HG03442 (cell line): ENCODE measurements at regions not wholly inside any gene's neighbourhood (a gene's known extent, or its start where the extent isn't known, plus 50 kb on each side); places are given as distances from the start of the nearest gene placed in this dataset.
"Not testable (repeated sequence)": the region's sequence is repeated elsewhere in the genome, so short reads cannot be mapped to it uniquely, and the experiment has no call there.

Experiments used
- ATAC-seq: cut with Tn5 transposase; IDR thresholded peaks from one replicate; pipeline ENCODE4 v1.9.1; 2021; ENCODE audit warnings: mild to moderate bottlenecking, moderate library complexity; ENCODE audit not compliant: unreplicated experiment

DNA sequence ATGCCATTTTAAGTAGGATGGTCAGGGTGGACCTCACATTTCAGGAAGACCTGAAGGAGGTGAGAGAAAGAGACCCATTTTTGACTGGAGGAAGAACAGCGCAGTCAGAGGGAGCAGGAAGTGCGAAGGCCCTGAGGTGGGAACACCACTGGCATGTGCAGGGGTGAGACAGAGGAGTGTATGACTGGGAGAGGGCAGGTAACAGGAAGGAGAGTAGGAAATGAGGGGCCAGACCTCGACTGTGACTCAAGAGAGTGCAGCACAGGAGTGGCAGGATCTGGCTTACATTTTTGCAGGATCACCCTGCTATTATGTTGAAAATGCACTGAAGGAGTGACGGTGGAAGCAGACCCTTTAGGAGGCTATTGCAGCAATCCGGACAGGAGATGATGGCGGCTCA is 117.7 kb upstream of the CDYL start:
- ATAC-seq, result no peak

DNA sequence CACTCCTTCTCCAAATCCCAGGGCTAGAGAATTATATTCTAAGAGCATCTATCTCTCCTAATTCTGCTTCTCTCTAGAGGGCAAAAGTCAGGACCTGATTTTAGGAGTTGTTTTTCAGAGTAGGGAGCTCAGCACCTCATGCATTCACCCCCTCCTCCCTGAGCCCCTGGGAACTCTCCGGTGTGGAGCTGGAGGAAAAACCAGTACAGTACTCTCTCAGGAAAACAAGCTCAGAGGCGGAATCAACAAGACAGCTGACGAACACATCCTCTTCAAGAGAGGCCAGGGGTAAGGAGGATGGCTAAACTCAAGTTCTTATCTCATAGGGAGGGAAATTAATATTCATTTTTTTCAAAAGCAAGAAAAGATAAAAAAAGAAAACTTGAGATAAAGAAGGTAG is 120.1 kb upstream of the CDYL start:
- no peak for ATAC-seq

DNA sequence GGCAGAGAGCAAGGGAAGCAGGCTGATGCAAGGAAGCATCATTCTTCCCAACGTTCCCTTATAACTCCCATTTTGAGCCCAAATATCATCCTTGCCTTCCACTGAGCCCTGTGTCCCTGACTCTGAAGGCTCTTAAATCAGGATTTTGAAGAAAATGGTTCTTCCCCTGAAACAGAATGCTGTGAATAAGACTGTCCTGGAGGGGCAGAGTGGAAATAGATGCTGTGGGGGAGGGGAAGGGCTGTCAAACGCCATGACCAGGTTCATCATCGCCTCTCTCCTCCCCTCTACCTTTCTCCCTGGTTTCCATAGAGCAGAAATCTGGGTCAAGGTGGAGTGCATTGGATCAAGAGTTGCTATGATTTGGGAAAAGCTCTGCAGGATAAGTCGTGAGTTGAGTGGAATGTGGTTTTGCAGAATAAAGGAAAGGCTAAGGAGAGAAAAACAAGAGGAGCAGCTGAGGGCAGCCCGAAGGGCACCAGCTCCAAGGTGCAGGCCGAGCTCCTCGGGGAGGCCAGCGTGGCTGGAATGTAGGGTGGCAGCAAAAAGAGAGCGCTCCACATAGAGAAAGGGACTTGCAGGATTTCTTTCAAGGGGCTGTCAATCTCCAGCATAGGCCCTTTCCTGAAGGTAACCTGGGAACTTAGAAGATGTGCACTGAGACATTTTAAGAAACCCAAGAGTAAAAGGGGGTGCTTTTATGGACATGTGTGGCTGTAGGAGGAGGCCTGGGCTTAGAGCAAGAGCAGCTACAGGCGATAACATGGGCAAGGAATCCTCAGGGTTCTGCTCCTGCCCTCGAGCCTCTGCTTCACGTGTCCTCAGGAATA is 120.8 kb upstream of the CDYL start:
- no peak for ATAC-seq

DNA sequence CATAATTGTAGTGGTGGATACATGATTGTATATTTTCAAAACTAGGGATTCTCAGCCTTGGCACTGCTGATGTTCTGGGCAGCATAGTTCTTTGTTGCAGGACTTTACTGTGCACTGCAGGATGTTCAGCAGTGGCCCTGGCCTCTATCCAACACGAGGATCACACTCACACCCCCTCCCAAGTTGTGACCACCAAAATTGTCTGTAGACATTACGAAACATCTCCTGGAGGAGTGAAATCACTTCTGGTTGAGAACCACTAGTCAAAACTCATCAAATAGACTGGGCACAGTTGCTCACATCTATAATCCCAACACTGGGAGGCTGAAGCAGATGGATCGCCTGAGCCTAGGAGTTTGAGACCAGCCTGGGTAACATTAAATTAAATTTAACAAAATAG is 123.1 kb upstream of the CDYL start:
- no peak for ATAC-seq

DNA sequence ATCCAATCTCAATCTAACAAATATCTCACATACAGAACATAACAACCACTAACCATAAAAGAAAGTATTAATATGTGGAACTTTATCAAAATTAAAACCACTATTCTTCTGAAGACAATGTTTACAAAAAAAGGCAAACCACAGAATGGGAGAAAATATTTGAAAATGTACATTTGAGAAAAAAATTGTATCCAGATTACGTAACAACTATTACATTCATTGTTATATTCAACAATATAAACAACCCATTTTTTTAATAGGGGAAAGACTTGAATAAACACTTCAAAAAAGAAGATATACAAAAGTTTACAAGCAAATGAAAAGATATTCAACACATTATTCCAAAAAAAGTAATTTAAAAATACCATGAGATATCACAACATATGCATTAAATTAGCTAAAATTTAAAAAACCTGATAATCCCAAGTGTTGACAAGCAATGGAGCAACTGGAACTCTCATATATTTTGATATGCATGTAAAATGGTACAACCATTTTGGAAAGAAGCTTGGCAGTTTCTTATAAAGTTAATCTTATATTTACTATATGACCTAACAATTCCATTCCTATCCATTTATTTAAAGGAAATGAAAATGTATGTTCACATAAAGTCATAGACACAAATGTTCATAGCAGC is 124.3 kb upstream of the CDYL start:
- no peak for ATAC-seq

DNA sequence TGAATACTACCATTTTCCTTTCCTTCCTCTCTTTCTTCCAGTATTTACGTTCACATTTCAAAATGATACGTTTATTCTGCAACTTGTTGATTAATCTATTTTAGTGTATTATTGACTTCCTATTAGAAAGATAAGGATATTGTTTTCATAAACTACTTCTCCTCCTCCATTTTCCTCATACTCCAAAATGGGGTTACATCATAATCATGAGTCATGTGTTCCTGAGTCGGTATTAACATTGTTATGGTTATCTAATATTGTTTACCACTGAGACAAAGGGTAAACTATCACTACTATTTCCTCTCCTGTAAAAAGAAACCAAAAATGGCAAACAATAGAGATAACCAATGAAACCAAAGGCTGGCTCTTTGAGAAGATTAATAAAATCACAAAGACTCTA is 126.5 kb upstream of the CDYL start:
- no peak for ATAC-seq

DNA sequence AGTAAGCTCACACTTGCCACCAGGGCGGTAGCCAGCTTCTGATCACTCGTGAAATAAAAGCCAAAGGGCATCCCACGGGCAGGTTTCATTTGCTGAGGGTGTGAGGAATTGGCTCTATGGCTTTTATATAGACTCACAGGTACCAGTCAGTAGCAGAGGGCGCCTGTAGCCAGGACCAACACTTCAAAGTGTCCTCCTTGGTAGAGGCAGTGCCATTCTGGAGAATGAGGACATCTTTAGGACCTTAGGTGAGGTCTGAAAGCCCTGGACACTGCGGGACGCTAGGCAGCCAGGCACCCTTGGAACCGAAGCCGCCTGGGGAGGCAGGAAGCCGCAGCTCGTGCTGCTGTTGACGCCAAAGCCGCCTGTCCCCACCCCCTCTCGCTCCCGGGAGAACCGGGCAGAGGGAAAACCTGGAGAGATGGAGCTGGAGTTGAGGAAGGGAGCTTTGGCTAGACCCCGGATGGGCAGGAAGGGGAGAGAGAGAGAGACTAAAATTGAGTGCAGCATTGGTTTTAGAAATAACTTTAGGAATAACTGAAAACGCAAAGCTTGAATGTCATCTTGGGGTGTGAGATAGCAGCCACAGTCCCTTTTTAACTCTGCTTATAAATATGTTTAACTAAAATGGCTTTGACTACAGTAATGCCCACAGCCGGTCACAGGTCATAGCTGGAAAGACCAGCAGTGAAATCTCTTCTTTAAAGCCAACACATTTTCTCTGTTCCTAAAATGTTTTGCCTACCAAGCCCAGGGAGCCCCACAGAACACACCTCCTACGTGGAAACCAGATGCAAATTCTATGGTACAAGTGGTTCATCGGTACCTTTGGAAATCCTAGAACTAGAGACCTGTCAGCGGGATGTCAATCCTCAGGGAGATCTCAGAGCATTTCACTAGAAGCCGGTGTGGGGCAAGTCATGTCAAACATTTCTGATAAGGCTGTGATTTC is 128.5 kb upstream of the CDYL start:
- no peak for ATAC-seq

DNA sequence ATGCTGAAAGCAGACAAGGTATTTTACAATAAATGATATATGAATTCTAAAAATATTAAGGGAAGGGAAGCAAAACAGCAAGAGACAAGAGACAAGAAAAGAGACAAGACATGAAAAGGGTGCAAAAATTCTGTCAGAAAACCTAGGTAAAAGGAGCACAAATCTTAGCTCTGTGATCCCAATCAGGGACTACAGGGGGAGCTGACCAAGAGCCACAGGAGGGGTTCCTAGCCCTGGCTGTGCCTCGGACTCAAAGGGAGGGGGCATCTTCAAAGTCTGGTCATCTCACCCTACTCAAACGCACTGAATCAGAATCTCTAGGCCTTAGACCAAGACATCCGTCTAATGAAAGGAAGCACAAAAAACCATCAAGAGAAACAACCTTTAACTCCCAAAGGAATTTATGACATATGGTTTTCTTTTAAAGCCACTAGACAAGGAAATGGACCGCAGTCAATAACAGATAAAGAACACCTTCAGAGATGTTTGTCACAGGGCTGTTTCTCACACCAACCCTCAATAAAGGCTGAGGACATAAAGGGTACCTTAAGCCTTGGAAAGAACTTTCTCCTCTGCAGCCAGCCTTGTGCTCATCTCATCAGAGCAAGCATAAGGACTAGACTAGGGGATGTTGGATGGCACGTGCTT is 130.4 kb upstream of the CDYL start:
- no peak for ATAC-seq

DNA sequence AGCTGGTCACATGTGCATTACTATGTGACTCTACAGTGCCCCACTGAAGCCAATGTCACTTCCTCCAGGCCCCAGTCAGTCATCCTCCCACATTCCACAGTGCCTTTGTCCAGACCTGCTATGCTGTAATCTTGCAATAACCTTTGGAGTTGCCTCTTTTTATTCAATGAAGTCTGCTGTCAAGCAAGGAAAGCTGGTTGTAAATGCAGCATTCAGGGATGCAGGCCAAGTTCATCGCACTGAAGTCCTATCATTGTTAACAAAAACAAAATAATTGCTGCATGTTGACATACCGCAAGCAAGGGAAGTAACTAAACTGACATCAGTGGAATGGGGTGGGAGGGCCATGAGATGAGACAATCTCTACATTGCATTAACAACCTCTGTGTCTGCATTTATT is 131.2 kb upstream of the CDYL start:
- no peak for ATAC-seq

DNA sequence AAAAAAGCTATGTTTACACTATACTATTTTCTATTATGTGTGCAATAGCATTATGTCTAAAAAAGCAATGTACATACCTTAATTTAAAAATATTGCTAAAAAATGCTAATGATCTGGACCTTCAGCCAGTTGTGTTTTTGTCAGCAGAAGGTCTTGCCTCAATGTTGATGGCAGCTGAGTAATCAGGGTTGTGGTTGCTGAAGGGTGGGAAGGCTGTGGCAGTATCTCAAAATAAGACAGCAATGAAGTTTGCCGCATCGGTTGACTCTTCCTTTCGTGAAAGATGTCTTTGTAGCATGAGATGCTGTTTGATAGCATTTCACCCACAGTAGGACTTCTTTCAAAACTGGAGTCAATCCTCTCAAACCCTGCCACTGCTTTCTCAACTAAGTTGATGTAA is 134.7 kb upstream of the CDYL start:
- no peak for ATAC-seq

DNA sequence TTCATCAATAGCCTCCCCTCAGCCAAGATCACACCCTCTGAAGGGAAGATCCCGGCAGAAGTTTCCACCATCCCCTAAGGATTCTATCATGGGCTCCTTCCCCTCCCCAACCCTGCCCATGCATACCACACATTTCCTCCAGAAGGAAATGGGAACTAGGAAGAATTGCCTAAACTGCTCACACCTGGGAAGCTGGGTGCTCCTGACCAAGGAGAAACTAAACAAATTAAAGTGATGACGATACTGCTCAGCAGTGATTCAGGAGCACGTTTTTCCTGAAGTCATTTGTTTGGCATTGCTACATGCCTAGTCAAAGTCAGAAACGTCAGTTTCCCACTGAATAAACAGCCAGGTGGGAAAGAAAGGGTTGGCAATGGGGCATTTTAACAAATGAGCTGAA is 136.1 kb upstream of the CDYL start:
- ATAC-seq, result no peak

DNA sequence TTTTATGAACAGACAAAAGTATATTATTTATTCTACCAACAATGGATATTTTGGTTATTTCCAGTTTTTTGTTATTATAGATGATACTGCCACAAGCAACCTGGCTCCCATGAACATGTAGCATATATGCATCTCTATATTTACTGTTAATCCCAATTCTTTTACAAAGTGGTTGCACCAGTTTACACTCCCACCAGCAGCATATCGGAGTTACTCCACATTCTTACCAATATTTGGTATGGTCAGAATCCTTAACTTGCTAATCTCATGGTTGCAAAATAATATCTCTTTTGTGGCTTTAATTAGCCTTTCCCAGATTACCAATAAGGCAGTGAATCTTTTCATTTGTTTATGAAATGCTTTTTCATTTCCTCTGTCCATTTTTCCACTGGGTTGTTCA is 137.6 kb upstream of the CDYL start:
- ATAC-seq, result no peak

DNA sequence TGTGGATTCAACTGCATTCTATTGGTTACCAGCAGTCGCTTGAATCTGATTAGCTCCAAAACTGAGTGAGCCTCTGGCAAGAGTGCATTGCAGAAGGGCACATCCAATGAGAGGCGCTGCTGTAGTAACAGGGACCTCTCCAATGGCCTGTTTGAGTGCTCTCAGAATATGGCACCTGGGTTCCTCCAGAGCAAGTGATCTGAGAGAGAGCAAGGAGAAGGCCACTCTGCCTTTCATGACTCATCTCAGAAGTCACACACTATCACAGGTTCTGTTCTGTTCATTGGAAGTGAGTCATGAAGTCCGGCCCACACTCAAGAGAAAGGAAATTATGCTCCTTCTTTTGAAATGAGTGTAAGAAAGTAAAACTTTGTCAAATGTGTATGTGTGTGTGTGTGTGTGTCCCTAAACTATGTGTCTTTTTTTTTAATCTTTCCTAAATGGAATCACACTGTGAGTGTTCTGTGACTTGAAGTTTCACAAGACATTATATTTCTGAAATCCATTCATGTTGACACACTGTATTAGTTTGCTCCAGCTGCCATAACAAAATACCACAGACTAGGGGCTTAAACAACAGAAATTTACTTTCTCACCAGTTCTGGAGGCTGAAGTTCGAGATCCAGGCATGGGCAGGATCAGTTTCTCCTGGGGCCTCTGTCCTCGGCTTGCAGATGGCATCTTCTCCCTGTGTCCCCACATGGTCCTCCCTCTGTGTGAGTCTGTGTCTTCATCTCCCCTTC is 138.3 kb upstream of the CDYL start:
- peak; percentile 97 for ATAC-seq

DNA sequence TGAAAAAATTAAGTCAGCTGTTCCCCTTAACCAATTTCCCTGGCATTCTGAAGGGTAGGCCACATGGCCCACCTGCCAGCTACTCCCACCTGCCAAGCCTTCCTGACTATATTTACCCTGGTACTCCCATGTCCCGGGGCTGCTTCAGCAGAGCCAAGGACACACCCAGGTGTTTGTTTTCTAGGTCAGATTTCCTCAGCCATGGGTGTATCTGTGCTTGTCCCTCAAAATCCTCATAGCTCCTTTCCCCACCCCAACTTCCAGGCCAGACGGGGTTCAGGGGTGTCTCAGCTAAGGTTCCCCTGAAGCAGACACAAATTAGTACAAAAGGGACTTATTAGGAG is 139.4 kb upstream of the CDYL start:
- ATAC-seq, result no peak

DNA sequence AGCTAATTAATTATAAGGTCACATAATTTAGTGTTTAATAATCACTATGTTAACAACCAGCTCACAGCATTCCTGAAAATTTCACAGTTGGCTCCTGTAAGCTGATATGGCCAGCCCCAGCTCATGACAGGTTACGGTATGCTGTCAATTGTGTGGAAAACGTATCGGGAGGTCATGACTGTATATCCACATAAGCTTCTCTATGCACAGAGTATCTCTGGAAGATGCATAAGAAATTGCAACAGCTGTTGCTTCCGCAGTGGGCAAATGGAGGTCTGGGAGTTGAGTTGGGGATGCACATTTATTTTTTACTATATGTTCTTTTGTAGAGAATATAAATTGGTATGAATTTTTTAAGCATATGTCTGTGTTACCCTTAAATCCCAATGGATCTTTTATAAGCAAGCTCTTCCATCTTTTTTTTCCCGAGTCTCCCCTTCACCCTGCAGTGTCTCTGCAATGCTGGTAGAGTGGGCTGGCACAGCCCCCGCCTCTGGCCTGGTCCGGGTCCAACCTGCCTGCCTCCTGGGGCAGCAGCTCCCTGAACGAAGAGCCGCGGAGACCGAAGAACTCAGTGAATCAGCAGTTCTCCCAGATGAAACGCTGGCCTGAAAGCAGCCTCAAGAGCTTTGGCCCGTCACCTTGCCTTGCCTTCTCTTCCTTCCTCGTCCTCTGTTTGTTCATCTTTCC is 139.9 kb upstream of the CDYL start:
- ATAC-seq, result no peak

DNA sequence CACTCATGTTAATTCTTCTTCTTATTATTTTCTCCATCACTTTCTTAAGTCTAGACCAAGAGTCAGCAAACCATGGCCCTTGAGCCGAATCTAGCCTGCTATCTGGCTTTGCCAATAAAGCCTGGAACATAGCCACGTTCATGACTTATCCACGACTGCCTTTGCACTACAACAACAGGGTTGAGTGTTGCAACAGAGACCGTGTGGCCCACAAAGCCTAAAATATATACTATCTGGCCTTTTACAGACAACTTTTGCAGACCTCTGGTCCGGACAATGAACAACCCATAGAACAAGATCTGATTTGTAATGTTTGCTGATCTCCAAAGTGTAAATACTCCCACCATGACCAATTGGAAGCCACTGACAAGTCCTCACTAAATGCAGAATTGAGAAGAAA is 140.5 kb upstream of the CDYL start:
- ATAC-seq, result no peak

DNA sequence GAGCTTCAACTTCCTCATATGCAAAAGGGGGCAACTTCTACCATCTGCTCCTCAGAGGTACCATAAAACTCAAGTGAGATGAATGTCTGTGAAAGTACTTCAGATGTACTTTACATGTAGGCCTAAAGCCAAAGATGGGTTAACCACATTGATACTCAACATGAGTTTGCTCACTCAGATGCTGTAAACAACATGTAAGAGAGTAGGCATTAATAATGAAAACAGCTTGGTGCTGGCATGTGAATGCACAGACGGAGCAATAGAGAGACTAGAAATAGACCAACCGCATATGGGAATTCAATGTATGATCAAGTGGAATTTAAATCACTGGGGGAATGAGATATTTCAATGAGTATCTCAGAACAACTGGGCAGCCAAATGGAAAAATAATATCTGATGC is 143.8 kb upstream of the CDYL start:
- no peak for ATAC-seq

DNA sequence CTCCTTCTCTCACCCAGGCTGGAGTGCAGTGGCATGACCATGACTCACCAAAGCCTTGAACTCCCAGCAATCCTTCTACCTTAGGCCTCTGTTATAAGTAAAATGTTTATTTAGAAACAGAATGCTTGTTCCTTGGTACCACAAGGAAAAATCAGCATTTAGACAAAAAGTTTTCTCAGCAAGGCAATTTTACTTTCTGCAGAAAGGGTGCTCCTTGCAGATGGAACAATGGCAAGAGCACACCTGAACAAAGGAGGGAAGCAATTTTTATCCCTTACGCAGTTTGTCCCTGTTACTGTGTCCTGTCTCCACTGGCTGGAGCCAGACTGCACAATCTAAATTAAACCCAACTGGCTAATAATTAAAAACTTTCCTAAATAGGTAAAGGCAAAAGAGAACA is 146.4 kb upstream of the CDYL start:
- not testable (repeated sequence) for ATAC-seq

DNA sequence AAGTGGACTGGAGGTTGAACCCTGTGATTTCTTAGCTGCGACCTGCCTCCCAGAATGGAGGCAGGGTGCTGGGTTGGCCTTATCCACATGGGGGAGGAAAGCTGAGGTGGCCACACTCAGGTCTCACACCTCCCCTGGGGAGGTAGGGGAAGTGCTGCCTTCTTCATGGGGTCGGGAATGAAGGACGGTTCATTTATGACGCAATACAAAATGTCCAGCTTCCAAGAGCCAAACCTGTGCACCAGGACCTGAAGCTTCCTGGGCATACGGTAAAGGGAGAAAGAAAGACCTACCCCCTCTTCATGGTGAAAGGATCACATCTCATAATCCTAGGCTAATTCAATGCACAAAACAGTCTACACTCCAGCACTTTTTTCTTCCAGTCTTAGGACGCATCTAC is 150.6 kb upstream of the CDYL start:
- no peak for ATAC-seq

DNA sequence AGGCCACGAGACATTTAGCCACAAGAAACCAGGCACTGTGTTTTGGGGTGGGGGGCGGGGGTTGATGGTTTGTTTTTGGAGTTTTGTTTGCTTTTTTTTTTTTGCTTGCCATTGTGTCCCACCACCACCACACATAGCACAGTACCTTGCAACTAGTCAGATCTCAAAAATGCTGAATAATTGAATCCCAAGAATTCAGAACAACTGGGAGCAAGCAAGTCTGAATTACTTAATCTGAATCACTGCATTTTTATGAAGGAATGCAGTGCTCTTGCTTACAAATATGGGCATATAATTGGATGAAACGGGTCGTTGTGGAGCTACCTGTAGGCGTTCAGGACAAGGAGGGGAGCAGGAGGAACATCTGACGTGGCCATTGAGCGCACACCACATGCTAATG is 151.5 kb upstream of the CDYL start:
- no peak for ATAC-seq
